ENCODE measurements at regions not wholly inside any gene's neighbourhood (a gene's known extent, or its start where the extent isn't known, plus 50 kb on each side); places are given as distances from the start of the nearest gene placed in this dataset.

DNA sequence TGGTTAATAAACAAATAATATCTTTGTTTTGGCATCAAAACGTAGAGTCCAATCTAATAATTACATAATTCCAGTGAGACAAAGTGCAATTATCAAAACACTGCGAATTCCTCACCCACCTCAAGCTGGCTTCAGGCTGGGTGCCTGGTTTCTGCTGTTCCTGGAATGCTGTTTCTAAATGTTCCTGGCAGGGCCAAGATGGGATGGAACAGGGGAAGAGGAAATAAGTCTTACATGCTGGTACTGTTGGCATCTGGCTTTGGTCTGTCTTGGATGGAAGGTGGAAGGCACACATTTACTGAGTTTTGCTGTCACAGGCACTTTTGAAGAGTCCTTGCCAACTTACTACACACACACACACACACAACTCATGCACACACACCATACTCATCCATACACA lies 101.9 kb upstream of the SLCO3A1 start:
- Mint-ChIP-seq H3K36me3 (ENCODE audit: low read depth) (peaks cover 5% of the 10 kb centered on the region), H3K4me1 (no peaks in the 10 kb centered on the region), H3K4me3 (no peak overlapping the region), H3K9me3 (peaks cover 19% of the 10 kb centered on the region), H3K27me3 (ENCODE audit: low read depth, poor library complexity) (peaks cover 11% of the 10 kb centered on the region), H3K27ac (no peak overlapping the region)
- no peak for DNase-seq
- TF ChIP-seq, protein P1, sequence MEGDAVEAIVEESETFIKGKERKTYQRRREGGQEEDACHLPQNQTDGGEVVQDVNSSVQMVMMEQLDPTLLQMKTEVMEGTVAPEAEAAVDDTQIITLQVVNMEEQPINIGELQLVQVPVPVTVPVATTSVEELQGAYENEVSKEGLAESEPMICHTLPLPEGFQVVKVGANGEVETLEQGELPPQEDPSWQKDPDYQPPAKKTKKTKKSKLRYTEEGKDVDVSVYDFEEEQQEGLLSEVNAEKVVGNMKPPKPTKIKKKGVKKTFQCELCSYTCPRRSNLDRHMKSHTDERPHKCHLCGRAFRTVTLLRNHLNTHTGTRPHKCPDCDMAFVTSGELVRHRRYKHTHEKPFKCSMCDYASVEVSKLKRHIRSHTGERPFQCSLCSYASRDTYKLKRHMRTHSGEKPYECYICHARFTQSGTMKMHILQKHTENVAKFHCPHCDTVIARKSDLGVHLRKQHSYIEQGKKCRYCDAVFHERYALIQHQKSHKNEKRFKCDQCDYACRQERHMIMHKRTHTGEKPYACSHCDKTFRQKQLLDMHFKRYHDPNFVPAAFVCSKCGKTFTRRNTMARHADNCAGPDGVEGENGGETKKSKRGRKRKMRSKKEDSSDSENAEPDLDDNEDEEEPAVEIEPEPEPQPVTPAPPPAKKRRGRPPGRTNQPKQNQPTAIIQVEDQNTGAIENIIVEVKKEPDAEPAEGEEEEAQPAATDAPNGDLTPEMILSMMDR (IDR thresholded peaks at IDR 0.05): no peak

DNA sequence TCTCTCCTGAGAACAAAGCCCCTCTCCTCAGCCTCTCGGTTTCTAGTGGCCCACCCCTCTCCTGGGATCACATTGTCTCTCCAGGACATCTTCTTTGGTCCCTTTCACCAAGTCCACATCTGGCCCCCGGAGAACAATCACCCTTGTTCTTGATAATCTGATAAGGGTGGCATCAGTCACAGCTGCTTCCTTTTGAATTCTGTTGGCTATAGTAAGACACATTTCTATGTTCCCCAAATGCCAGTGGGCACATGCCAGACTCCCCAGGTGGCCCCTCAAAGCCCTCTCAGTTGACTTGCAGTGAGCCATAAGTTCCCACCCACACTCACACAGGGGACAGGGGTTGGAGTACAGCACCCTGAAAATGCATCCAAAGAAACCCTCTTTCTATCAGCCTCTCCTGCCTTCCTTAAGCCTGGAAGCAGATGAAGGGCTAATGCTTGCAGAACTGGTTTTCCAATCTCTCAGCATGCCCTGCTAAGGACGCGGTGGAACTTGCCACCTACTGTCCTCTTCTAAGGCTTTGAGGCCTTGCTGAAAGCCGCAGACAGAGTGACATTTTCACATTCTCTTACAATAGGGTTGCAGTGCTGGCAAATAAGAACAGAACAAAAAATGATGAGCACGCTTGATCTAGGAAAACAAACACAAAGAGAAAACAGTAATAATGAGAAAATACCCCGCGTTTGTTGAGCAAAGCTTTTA lies 101.3 kb upstream of the SLCO3A1 start:
- Mint-ChIP-seq H3K4me1 (no peaks in the 10 kb centered on the region), H3K9me3 (peaks cover 19% of the 10 kb centered on the region), H3K36me3 (ENCODE audit: low read depth) (peaks cover 5% of the 10 kb centered on the region), H3K4me3 (no peak overlapping the region), H3K27ac (no peak overlapping the region), H3K27me3 (ENCODE audit: low read depth, poor library complexity) (peaks cover 14% of the 10 kb centered on the region)
- DNase-seq: no peak
- TF ChIP-seq, protein P1 (IDR thresholded peaks at IDR 0.05): no peak

DNA sequence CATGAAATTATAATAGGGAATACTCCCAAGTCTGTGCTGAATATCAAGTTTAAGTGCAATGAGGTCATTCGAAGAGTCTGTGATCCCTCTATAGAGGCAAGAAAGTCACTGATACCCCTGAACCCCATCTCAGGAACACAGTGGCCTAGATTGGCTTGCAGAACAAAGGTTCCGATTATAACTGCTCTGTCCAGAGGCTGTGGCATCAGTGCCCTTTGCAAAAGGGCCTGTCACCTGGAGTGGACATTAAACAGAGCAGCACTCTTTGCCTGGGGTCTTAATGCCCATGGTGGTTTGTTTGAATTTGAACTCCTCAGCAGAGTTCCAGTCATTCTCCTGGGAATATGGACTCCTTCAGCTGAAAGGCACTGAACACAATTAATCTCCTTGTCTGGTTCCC lies 93.9 kb upstream of the SLCO3A1 start:
- Mint-ChIP-seq H3K9me3 (no peaks in the 10 kb centered on the region), H3K4me3 (no peak overlapping the region), H3K27me3 (ENCODE audit: low read depth, poor library complexity) (peaks cover 3% of the 10 kb centered on the region), H3K27ac (no peak overlapping the region), H3K36me3 (ENCODE audit: low read depth) (no peaks in the 10 kb centered on the region), H3K4me1 (peaks cover 9% of the 10 kb centered on the region)
- TF ChIP-seq, protein P1 (IDR thresholded peaks at IDR 0.05): no peak
- DNase-seq: no peak

DNA sequence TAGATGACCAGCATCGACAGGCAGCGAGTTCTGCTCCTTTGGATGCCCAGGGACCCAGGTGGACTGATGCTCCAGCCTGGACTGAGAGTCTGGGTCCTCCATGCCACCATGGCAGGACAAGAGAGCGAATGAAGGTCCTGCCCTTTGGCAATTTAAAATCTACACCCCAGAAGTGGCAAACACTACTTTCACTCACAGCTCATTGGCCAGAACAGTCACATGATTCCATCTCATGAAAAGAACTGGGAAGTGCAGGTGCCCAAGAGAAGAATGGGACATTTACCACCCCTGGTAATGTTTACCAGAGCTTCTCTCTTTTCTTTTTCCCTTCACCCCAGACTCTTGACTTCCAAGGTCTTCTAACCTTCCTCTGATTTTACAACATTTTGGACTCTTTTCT lies 87.8 kb upstream of the SLCO3A1 start:
- Mint-ChIP-seq H3K27me3 (ENCODE audit: low read depth, poor library complexity) (peaks cover 4% of the 10 kb centered on the region), H3K4me1 (peaks cover 15% of the 10 kb centered on the region), H3K9me3 (no peaks in the 10 kb centered on the region), H3K27ac (peak overlapping the region; percentile 39), H3K4me3 (no peak overlapping the region), H3K36me3 (ENCODE audit: low read depth) (no peaks in the 10 kb centered on the region)
- no peak for DNase-seq
- TF ChIP-seq, protein P1 (IDR thresholded peaks at IDR 0.05): no peak

DNA sequence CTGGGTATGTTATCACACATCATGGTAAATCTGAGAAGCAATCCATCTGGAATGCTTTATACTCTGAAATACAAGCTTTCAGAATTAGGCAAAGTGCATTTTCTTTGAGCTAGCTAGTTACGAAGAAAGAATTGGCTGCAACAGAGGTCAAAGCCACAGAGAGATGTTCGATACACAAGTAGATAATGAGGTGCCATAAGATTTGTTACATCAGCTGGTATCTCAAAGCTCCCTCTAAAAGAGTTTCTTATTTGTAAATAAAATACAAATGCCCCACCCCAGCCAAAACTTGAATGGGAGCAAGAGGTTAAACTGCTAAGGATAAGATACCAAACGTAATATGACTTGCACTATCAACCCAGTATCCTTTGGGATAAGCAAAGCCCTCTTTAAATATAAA lies 84.0 kb upstream of the SLCO3A1 start:
- no peak for DNase-seq
- peaks cover 11% of the 10 kb centered on the region for H3K4me1 Mint-ChIP-seq
- H3K27me3 Mint-ChIP-seq (ENCODE audit: low read depth, poor library complexity): peaks cover 4% of the 10 kb centered on the region
- no peaks in the 10 kb centered on the region for H3K9me3 Mint-ChIP-seq
- H3K4me3 Mint-ChIP-seq: no peak overlapping the region
- TF ChIP-seq, protein P1 (IDR thresholded peaks at IDR 0.05): no peak
- no peak overlapping the region for H3K27ac Mint-ChIP-seq
- H3K36me3 Mint-ChIP-seq (ENCODE audit: low read depth): no peaks in the 10 kb centered on the region

DNA sequence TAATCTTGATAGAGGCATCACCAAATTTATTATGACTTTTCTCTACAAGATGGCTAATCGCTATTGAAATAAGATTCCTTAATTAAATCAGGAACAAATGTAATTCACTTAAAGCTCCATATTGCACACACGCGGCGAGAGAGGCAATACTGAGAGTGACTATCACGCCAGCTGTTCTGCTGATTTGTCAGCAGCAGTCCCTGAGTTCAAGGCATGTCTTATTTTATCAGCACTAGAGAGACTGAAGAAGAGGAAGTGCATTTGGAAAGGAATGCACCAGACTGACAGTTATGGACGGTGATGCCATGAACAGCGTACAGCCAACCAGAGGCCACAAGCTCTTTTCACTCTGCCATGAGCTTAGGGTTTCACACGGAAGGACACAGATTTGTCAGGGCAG lies 83.6 kb upstream of the SLCO3A1 start:
- Mint-ChIP-seq H3K36me3 (ENCODE audit: low read depth) (no peaks in the 10 kb centered on the region), H3K27ac (no peak overlapping the region), H3K27me3 (ENCODE audit: low read depth, poor library complexity) (peaks cover 4% of the 10 kb centered on the region), H3K9me3 (no peaks in the 10 kb centered on the region), H3K4me3 (no peak overlapping the region), H3K4me1 (peaks cover 7% of the 10 kb centered on the region)
- TF ChIP-seq, protein P1 (IDR thresholded peaks at IDR 0.05): no peak
- DNase-seq: no peak
